ENCODE measurements at regions not wholly inside any gene's neighbourhood (a gene's known extent, or its start where the extent isn't known, plus 50 kb on each side); places are given as distances from the start of the nearest gene placed in this dataset.

- H3K36me3 ChIP-seq: no peaks in the 10 kb centered on the region
- H3K4me3 ChIP-seq (ENCODE audit: low read depth, low read length): no peak overlapping the region
- no peak for DNase-seq
- no peak overlapping the region for H3K27ac ChIP-seq
- TF ChIP-seq CTCF (IDR thresholded peaks at IDR 0.05; ENCODE audit: low read depth, low read length): no peak
- no peaks in the 10 kb centered on the region for H3K27me3 ChIP-seq (ENCODE audit: insufficient read depth, low read depth, severe bottlenecking)
- peaks cover 6% of the 10 kb centered on the region for H3K9me3 ChIP-seq (ENCODE audit: severe bottlenecking)
Measured at GRCh38 chr6:48307573-48307972, 196.6 kb upstream of the PTCHD4 start.

- Histone ChIP-seq H3K27ac (no peak overlapping the region), H3K4me3 (ENCODE audit: low read depth, low read length) (no peak overlapping the region), H3K9me3 (ENCODE audit: severe bottlenecking) (no peaks in the 10 kb centered on the region), H3K27me3 (ENCODE audit: insufficient read depth, low read depth, severe bottlenecking) (no peaks in the 10 kb centered on the region), H3K36me3 (no peaks in the 10 kb centered on the region)
- no peak for DNase-seq
- no peak for TF ChIP-seq CTCF (IDR thresholded peaks at IDR 0.05; ENCODE audit: low read depth, low read length)
Measured at GRCh38 chr6:48290595-48290994, 179.6 kb upstream of the PTCHD4 start.

- Histone ChIP-seq H3K36me3 (no peaks in the 10 kb centered on the region), H3K9me3 (ENCODE audit: severe bottlenecking) (no peaks in the 10 kb centered on the region), H3K27ac (no peak overlapping the region), H3K27me3 (ENCODE audit: insufficient read depth, low read depth, severe bottlenecking) (no peaks in the 10 kb centered on the region), H3K4me3 (ENCODE audit: low read depth, low read length) (no peak overlapping the region)
- TF ChIP-seq CTCF (IDR thresholded peaks at IDR 0.05; ENCODE audit: low read depth, low read length): no peak
- DNase-seq: no peak
Measured at GRCh38 chr6:48289841-48290240, 178.8 kb upstream of the PTCHD4 start.

DNA sequence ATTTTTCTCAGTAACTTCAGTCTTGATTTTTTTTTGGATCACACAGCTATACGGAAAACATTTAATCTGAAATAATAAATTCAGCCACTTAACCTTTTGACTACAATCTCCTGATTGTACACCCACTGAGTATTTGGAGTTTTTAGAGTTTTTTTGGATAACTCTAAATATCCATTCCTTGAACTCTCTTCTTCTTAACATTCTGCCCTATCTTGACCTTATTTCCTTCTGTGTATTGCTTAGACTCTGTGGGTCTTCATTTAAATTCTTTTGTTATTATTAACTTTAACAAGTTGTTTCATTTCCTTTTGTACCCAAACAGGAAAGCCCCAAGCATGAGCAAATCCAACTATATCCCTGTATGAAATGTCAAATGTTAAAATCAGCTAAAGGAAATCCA is 170.2 kb upstream of the PTCHD4 start:
- H3K9me3 ChIP-seq (ENCODE audit: severe bottlenecking): no peaks in the 10 kb centered on the region
- H3K4me3 ChIP-seq (ENCODE audit: low read depth, low read length): no peak overlapping the region
- no peak for TF ChIP-seq CTCF (IDR thresholded peaks at IDR 0.05; ENCODE audit: low read depth, low read length)
- H3K27me3 ChIP-seq (ENCODE audit: insufficient read depth, low read depth, severe bottlenecking): no peaks in the 10 kb centered on the region
- no peaks in the 10 kb centered on the region for H3K36me3 ChIP-seq
- no peak for DNase-seq
- H3K27ac ChIP-seq: no peak overlapping the region

DNA sequence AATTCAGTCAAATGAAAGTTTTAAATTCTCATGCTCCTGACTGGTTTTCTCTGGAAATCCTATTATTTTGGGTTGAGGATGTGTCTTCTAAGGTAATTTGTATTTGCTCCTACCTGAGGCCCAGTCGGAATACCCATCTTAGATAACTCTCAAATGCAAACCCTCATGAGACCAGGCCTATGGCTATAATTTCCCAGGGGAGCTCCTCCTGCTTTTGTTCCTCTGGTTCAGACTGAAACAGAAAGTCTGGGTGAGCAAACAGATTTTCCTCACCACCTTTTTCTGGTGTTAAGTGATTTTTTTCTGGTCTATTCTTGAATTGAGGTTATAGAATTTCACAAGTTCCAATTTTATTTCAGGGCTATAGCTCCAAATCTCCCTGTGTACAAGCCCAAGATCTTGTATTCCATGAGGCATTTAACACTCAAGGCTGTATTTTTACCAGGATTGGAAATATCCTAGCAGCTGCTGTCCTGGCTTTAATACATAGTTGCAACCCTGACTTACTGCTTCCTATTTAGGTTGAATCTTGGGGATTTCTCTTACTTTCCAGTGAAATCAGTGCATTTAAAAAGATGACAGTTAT is 169.1 kb upstream of the PTCHD4 start:
- DNase-seq: no peak
- no peaks in the 10 kb centered on the region for H3K36me3 ChIP-seq
- TF ChIP-seq CTCF (IDR thresholded peaks at IDR 0.05; ENCODE audit: low read depth, low read length): no peak

DNA sequence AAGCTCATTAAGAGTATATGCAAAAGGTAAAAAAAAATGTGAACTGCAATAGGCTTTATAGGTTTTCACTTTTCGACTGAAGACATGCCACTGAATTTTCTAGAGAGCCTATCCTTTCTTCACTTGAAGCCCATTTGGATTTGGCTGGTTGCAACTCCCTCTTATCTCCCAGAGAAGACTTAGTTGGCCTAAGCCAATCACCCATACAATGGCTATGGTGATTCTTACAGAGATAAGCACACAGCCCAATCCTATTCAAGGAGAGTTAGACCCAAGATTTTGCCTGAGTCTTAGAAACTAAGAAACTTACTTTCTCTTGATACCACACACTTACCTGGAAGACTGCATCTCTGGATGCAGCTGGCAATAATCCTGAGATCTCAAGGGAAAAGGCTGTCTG is 167.3 kb upstream of the PTCHD4 start:
- Histone ChIP-seq H3K27ac (no peak overlapping the region), H3K36me3 (no peaks in the 10 kb centered on the region), H3K27me3 (ENCODE audit: insufficient read depth, low read depth, severe bottlenecking) (no peaks in the 10 kb centered on the region), H3K9me3 (ENCODE audit: severe bottlenecking) (no peaks in the 10 kb centered on the region), H3K4me3 (ENCODE audit: low read depth, low read length) (no peak overlapping the region)
- no peak for DNase-seq
- TF ChIP-seq CTCF (IDR thresholded peaks at IDR 0.05; ENCODE audit: low read depth, low read length): no peak

More for the DNA sequence above, 169.1 kb upstream of the PTCHD4 start:
- Histone ChIP-seq H3K4me3 (ENCODE audit: low read depth, low read length) (no peak overlapping the region), H3K9me3 (ENCODE audit: severe bottlenecking) (no peaks in the 10 kb centered on the region), H3K27ac (no peak overlapping the region), H3K27me3 (ENCODE audit: insufficient read depth, low read depth, severe bottlenecking) (no peaks in the 10 kb centered on the region)

Measured in WERI-Rb-1 (cell line).